ENCODE measurements at regions not wholly inside any gene's neighbourhood (a gene's known extent, or its start where the extent isn't known, plus 50 kb on each side); places are given as distances from the start of the nearest gene placed in this dataset.

DNA sequence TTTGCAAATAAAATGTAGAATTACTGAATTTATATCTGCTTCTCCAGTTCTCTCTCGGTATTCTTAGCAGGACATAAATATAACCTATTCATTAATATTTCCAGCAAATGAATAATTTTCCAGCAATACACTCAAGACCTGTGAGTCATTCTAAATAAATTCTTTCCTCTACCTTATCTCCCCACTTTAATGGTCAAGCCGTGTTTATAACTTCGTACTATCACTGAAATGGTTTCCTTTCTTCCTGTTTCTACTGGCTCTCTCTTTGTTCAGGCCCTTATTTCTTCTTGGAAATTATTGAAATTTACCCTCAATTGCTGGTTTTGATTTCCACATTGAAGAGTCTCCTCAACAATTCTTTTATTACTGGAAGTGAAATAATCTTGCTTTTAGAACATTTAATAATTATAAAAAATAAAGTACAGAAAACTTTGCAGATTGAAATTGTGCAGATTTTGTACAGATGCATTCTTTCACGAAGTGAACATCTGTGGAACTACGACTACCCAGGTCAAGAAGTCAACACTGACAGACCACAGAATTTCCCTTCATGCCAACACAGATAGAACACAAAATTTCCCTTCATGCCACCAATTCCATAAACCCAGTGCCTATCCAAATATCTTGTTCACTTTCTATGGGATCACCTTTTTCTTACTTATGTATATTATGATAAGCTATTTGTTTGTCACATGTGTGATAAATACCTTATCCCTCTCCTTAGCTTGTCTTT lies 205.7 kb downstream of the FAT4 start:
- WGBS (ENCODE audit: low lambda C conversion rate), result 32% methylated on average over 5 of the region's 5 CpGs
- TF ChIP-seq CBX2 (IDR thresholded peaks at IDR 0.05; ENCODE audit: low read depth, low read length) (no peak), CBX2 (CRISPR knock-in tag; IDR thresholded peaks at IDR 0.05; ENCODE audit: low read depth) (no peak), CC2D1A (CRISPR knock-in tag; IDR thresholded peaks at IDR 0.05) (no peak), SIX1 (CRISPR knock-in tag; IDR thresholded peaks at IDR 0.05; ENCODE audit: borderline replicate concordance) (no peak), ESRRA (CRISPR knock-in tag; IDR thresholded peaks at IDR 0.05; ENCODE audit: low read depth) (no peak), KLF6 (CRISPR knock-in tag; IDR thresholded peaks at IDR 0.05) (no peak), ZZZ3 (CRISPR knock-in tag; IDR thresholded peaks at IDR 0.05; ENCODE audit: borderline replicate concordance) (no peak), ATF5 (CRISPR knock-in tag; IDR thresholded peaks at IDR 0.05; ENCODE audit: low read depth) (no peak), ZNF570 (CRISPR knock-in tag; IDR thresholded peaks at IDR 0.05; ENCODE audit: borderline replicate concordance) (no peak), ZBTB3 (CRISPR knock-in tag; IDR thresholded peaks at IDR 0.05; ENCODE audit: borderline replicate concordance, low read depth) (no peak), ZNF644 (CRISPR knock-in tag; IDR thresholded peaks at IDR 0.05; ENCODE audit: low read depth) (no peak), ARNT2 (CRISPR knock-in tag; IDR thresholded peaks at IDR 0.05; ENCODE audit: low read depth) (no peak), SMC3 (IDR thresholded peaks at IDR 0.05; ENCODE audit: low read length) (no peak)
- TF ChIP-seq, protein P1, sequence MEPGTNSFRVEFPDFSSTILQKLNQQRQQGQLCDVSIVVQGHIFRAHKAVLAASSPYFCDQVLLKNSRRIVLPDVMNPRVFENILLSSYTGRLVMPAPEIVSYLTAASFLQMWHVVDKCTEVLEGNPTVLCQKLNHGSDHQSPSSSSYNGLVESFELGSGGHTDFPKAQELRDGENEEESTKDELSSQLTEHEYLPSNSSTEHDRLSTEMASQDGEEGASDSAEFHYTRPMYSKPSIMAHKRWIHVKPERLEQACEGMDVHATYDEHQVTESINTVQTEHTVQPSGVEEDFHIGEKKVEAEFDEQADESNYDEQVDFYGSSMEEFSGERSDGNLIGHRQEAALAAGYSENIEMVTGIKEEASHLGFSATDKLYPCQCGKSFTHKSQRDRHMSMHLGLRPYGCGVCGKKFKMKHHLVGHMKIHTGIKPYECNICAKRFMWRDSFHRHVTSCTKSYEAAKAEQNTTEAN (CRISPR knock-in tag; conservative IDR thresholded peaks at IDR 0.05), result no peak
- no TSS peak for BruUV-seq (replicated peaks)
- in situ Hi-C loops (cut with HindIII; ENCODE audit: extremely low pct_ligation_motif_present, low pct_unique_long_range_greater_than_20kb), result no loop called here
- Histone ChIP-seq H3K9ac (ENCODE audit: insufficient read depth, low read depth, low read length) (no peak overlapping the region), H3K27ac (ENCODE audit: extremely low read length, insufficient read depth, low read length) (no peak overlapping the region), H3K4me3 (replicated peaks in 1 of 3; ENCODE audit: insufficient read depth in 1 of 3, low read depth in 2 of 3, low read length in 3 of 3) (no peak overlapping the region), H3K27me3 (ENCODE audit: control insufficient read depth in 1 of 2, insufficient read depth in 2 of 2, low read length in 2 of 2) (no peaks in the 10 kb centered on the region), H3K79me2 (ENCODE audit: insufficient read depth, low read length) (no peaks in the 10 kb centered on the region), H2AFZ (ENCODE audit: low read length) (no peak overlapping the region), H4K20me1 (ENCODE audit: insufficient read depth, low read length) (no peaks in the 10 kb centered on the region), H3K9me3 (ENCODE audit: low read length) (no peaks in the 10 kb centered on the region), H3K4me1 (ENCODE audit: insufficient read depth, low read length) (no peaks in the 10 kb centered on the region), H3K36me3 (replicated peaks in 1 of 2; ENCODE audit: control insufficient read depth in 1 of 2, insufficient read depth in 2 of 2, low read length in 2 of 2) (no peaks in the 10 kb centered on the region), H3K4me2 (ENCODE audit: low read depth, low read length) (no peak overlapping the region)
- intact Hi-C loops (cut with micrococcal nuclease; ENCODE audit: unreplicated experiment), result loop anchor here (10.0 kb wide), 1 partner anchor 206 kb away; the partner anchor contains the start of gene FAT4
- DNase-seq (ENCODE audit: low spot score) (no peak), ATAC-seq (no peak), FAIRE-seq (no peak)
- CTCF ChIA-PET (ENCODE audit: low intra/inter-chr PET ratio, low total read pairs), result no interaction called here
- POLR2A ChIA-PET, result no interaction called here
